Endothelial cell of umbilical vein (primary cell): ENCODE measurements at regions not wholly inside any gene's neighbourhood (a gene's known extent, or its start where the extent isn't known, plus 50 kb on each side); places are given as distances from the start of the nearest gene placed in this dataset.

Experiments used
- BruUV-seq: library from RNA; stranded (reverse); fragments of 400-500 nt; replicated peaks from 2 replicates; lab custom pipeline; 2021; lab: Mats Ljungman, UMichigan
- CTCF ChIA-PET: fragments of 300-600, 350-600 bp; sonication (Branson Sonifier 250); formaldehyde crosslinking; loops from one replicate; lab custom pipeline; 2021; ENCODE audit warnings: antibody characterized with exemption, inconsistent platforms; lab: Charles Lee
- POLR2A ChIA-PET: fragments of 300-600, 350-600 bp; sonication (Branson Sonifier 250); formaldehyde crosslinking; loops from one replicate; lab custom pipeline; 2021; ENCODE audit warnings: antibody characterized with exemption, inconsistent platforms; lab: Charles Lee
- DNase-seq: peaks from one replicate; pipeline ENCODE4 v3.0.0-alpha.2; 2011; ENCODE audit warnings: low read depth, low spot score
- FAIRE-seq: peaks from 2 replicates; lab custom pipeline; 2011; peaks lifted over from hg19 to GRCh38; lab: Jason Lieb, UNC
- H2AFZ ChIP-seq: 2 replicates; pipeline ENCODE4 v1.6.0; 2012; ENCODE audit warnings: low read depth, low read length, control low read depth, inconsistent platforms
- H3K27ac ChIP-seq: 2 replicates; pipeline ENCODE4 v1.5.1; 2011; ENCODE audit warnings: low read depth, mild to moderate bottlenecking, control low read depth, low read length, moderate library complexity; ENCODE audit not compliant: insufficient read depth
- H3K27me3 ChIP-seq, 2 experiments: 2 replicates each; pipeline versions ENCODE4 v1.6.0 to v1.6.1; 2011; ENCODE audit warnings: low read length in 2 of 2, mixed read lengths in 1 of 2; ENCODE audit not compliant: control insufficient read depth in 2 of 2, insufficient read depth in 2 of 2
- H3K36me3 ChIP-seq, 2 experiments: 2 replicates in 1 of 2; 3 replicates in 1 of 2; pipeline ENCODE4 v1.5.1; 2011; ENCODE audit warnings: low read length in 2 of 2, mild to moderate bottlenecking in 1 of 2, moderate library complexity in 1 of 2; ENCODE audit not compliant: control insufficient read depth in 2 of 2, insufficient read depth in 2 of 2; ENCODE audit errors: extremely low read depth in 1 of 2
- H3K4me1 ChIP-seq: 3 replicates; pipeline ENCODE4 v1.5.1; 2011; ENCODE audit warnings: mild to moderate bottlenecking, low read length; ENCODE audit not compliant: control insufficient read depth, insufficient read depth; ENCODE audit errors: extremely low read depth
- H3K4me2 ChIP-seq: 2 replicates; pipeline ENCODE4 v1.6.1; 2011; ENCODE audit warnings: low read length, control low read depth, mixed read lengths; ENCODE audit not compliant: insufficient read depth
- H3K4me3 ChIP-seq, 3 experiments: fragments of 200-600 bp in 1 of 3; sonication (generic), shearing (Covaris generic) in 1 of 3; replicated peaks in 1 of 3; 2 replicates each; pipeline ENCODE4 v1.5.1; 2011 to 2016; ENCODE audit warnings: control low read depth in 3 of 3, low read length in 3 of 3, mild to moderate bottlenecking in 2 of 3, inconsistent platforms in 1 of 3, low read depth in 1 of 3, moderate library complexity in 1 of 3; ENCODE audit not compliant: insufficient read depth in 1 of 3
- H3K79me2 ChIP-seq: 2 replicates; pipeline ENCODE4 v1.6.0; 2012; ENCODE audit warnings: low read length, inconsistent platforms; ENCODE audit not compliant: control insufficient read depth, insufficient read depth
- H3K9ac ChIP-seq: replicated peaks from 2 replicates; pipeline ENCODE3; 2011; ENCODE audit warnings: low read length, control low read depth; ENCODE audit not compliant: insufficient read depth; ENCODE audit errors: extremely low read depth
- H3K9me1 ChIP-seq: replicated peaks from 3 replicates; pipeline ENCODE4 v1.6.0; 2011; ENCODE audit warnings: mild to moderate bottlenecking, low read length; ENCODE audit not compliant: control insufficient read depth, insufficient read depth; ENCODE audit errors: extremely low read depth
- H3K9me3 ChIP-seq: replicated peaks from 2 replicates; pipeline ENCODE4 v1.5.1; 2012; ENCODE audit warnings: low read length, inconsistent platforms; ENCODE audit not compliant: control insufficient read depth, insufficient read depth
- H4K20me1 ChIP-seq: replicated peaks from 2 replicates; pipeline ENCODE3; 2011; ENCODE audit warnings: mild to moderate bottlenecking, low read length; ENCODE audit not compliant: control insufficient read depth, insufficient read depth; ENCODE audit errors: extremely low read depth
- EZH2 ChIP-seq: IDR thresholded peaks from 2 replicates; pipeline ENCODE4 v1.6.1; 2012; ENCODE audit warnings: borderline replicate concordance, low read depth, mild to moderate bottlenecking, moderate library complexity, low read length, inconsistent platforms; ENCODE audit not compliant: severe bottlenecking
- FOS ChIP-seq: IDR thresholded peaks from 2 replicates; pipeline ENCODE4 v1.6.1; 2011; ENCODE audit warnings: mild to moderate bottlenecking, low read length, moderate library complexity, borderline replicate concordance; ENCODE audit not compliant: insufficient read depth
- GATA2 ChIP-seq: IDR thresholded peaks from 2 replicates; pipeline ENCODE4 v1.7.0; 2011; ENCODE audit warnings: low read depth, mild to moderate bottlenecking, moderate library complexity, mixed read lengths, low read length; ENCODE audit not compliant: insufficient read length, insufficient read depth
- JUN ChIP-seq: IDR thresholded peaks from 2 replicates; pipeline ENCODE4 v1.6.1; 2011; ENCODE audit warnings: borderline replicate concordance, low read depth; ENCODE audit not compliant: insufficient read length, insufficient read depth
- MAX ChIP-seq: IDR thresholded peaks from 2 replicates; pipeline ENCODE4 v1.6.1; 2011; ENCODE audit not compliant: insufficient read depth, insufficient read length
- MYC ChIP-seq: IDR thresholded peaks from one replicate; pipeline ENCODE4 v1.6.1; 2011; ENCODE audit warnings: mild to moderate bottlenecking, low read depth, low read length
- POLR2A ChIP-seq: IDR thresholded peaks from 2 replicates; pipeline ENCODE4 v1.6.1; 2012; ENCODE audit warnings: low read depth, mild to moderate bottlenecking, control low read depth, low read length
- POLR2AphosphoS5 ChIP-seq: IDR thresholded peaks from 2 replicates; pipeline ENCODE4 v1.6.1; 2012; ENCODE audit warnings: low read depth, mild to moderate bottlenecking, control low read depth, low read length, moderate library complexity; ENCODE audit not compliant: insufficient read depth
- dilution Hi-C: fragments of 300-500 bp; cut with MboI; formaldehyde crosslinking; loops from one replicate; pipeline ENCODE4 v1.15.0; 2019; ENCODE audit warnings: low sequenced_read_pairs; ENCODE audit not compliant: extremely low pct_ligation_motif_present
- intact Hi-C: fragments of 100-400 bp; cut with micrococcal nuclease; formaldehyde crosslinking; loops from one replicate; pipeline ENCODE4 v1.10.0; 2022
- TF ChIP-seq, protein P1 (sequence below), 2 donors: IDR thresholded peaks; 1 replicate in 1 of 2; 2 replicates in 1 of 2; pipeline ENCODE4 v1.5.1; 2011; ENCODE audit warnings: low read length in 2 of 2, mild to moderate bottlenecking in 2 of 2, moderate library complexity in 2 of 2, control low read depth in 1 of 2, inconsistent platforms in 1 of 2, low read depth in 1 of 2; ENCODE audit not compliant: insufficient read depth in 1 of 2; ENCODE audit errors: extremely low read depth in 1 of 2

- no peak overlapping the region for H3K4me3 ChIP-seq
- FAIRE-seq, result no peak
These were observed 187.1 kb upstream of the OSR1 start for GRCh38 chr2:19545507-19545906.

DNA sequence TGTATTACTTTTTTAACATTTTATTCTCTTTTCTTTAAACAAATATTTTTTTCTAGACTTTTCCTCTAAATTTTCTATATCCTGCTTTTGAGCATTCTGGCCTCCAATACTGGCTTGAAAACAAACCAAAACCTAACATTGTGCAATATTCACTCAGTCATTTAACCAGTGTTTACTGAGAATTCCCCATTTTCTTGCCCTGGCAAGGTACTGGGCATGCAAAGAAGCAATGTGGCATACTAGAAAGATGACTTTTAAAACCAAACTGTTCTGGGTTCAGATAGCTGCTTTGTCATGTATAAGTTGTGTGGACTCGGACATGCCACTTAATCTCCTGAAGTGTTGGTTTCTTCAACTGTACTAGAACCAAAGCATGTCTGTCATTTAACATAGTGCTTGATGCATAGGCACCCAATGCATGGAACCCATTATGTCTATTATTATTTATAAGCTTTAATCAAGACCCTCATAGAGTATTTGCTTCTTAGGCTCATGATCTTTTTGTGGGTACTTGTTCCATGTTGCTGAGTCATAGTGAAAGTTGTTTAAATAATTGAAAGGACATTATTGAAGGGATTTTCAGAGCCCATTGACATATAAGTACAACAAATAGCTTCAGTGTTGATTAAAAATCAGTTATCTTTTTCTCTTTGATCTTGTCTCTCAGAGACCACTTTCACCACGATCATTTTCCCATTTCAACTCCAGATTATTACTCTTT is 185.4 kb upstream of the OSR1 start:
- dilution Hi-C loops (no loop called here), intact Hi-C loops (no loop called here)
- Histone ChIP-seq H2AFZ (no peak overlapping the region), H3K9ac (no peak overlapping the region), H3K27ac (no peak overlapping the region), H3K36me3 (no peaks in the 10 kb centered on the region), H3K9me3 (no peaks in the 10 kb centered on the region), H3K4me2 (no peak overlapping the region), H3K79me2 (no peaks in the 10 kb centered on the region), H4K20me1 (no peaks in the 10 kb centered on the region), H3K9me1 (no peaks in the 10 kb centered on the region), H3K27me3 (no peaks in the 10 kb centered on the region), H3K4me3 (no peak overlapping the region), H3K4me1 (no peaks in the 10 kb centered on the region)
- no peak for DNase-seq
- no peak for TF ChIP-seq MYC
- no peak for TF ChIP-seq JUN
- no peak for TF ChIP-seq MAX
- TF ChIP-seq FOS, result no peak
- TF ChIP-seq POLR2AphosphoS5, result no peak
- no peak for TF ChIP-seq POLR2A
- TF ChIP-seq GATA2, result no peak
- TF ChIP-seq, protein P1, sequence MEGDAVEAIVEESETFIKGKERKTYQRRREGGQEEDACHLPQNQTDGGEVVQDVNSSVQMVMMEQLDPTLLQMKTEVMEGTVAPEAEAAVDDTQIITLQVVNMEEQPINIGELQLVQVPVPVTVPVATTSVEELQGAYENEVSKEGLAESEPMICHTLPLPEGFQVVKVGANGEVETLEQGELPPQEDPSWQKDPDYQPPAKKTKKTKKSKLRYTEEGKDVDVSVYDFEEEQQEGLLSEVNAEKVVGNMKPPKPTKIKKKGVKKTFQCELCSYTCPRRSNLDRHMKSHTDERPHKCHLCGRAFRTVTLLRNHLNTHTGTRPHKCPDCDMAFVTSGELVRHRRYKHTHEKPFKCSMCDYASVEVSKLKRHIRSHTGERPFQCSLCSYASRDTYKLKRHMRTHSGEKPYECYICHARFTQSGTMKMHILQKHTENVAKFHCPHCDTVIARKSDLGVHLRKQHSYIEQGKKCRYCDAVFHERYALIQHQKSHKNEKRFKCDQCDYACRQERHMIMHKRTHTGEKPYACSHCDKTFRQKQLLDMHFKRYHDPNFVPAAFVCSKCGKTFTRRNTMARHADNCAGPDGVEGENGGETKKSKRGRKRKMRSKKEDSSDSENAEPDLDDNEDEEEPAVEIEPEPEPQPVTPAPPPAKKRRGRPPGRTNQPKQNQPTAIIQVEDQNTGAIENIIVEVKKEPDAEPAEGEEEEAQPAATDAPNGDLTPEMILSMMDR (IDR thresholded peaks at IDR 0.05; ENCODE audit: extremely low read depth in 1 of 2, insufficient read depth in 1 of 2, low read depth in 1 of 2, low read length in 2 of 2), result no peak
- no peak for TF ChIP-seq EZH2
- CTCF ChIA-PET, result no interaction called here
- no TSS peak for BruUV-seq
- POLR2A ChIA-PET, result no interaction called here
- FAIRE-seq, result no peak

More at GRCh38 chr2:19545507-19545906, 187.1 kb upstream of the OSR1 start:
- BruUV-seq, result no TSS peak
- Histone ChIP-seq H3K9me1 (no peaks in the 10 kb centered on the region), H2AFZ (no peak overlapping the region), H3K4me2 (no peak overlapping the region), H4K20me1 (no peaks in the 10 kb centered on the region), H3K27ac (no peak overlapping the region), H3K27me3 (no peaks in the 10 kb centered on the region), H3K9ac (no peak overlapping the region), H3K4me1 (no peaks in the 10 kb centered on the region), H3K36me3 (no peaks in the 10 kb centered on the region), H3K9me3 (no peaks in the 10 kb centered on the region), H3K79me2 (no peaks in the 10 kb centered on the region)
- ChIA-PET POLR2A (no interaction called here), CTCF (no interaction called here)
- dilution Hi-C loops, result no loop called here
- TF ChIP-seq POLR2A, result no peak
- TF ChIP-seq, protein P1 (IDR thresholded peaks at IDR 0.05; ENCODE audit: extremely low read depth in 1 of 2, insufficient read depth in 1 of 2, low read depth in 1 of 2, low read length in 2 of 2), result no peak
- TF ChIP-seq MYC, result no peak
- no peak for TF ChIP-seq JUN
- no peak for TF ChIP-seq EZH2
- no peak for TF ChIP-seq POLR2AphosphoS5
- no peak for DNase-seq
- intact Hi-C loops, result no loop called here
